NCI-H2081 treated with DMSO at 0.1 percent for 48 hours (cell line): ENCODE measurements at regions not wholly inside any gene's neighbourhood (a gene's known extent, or its start where the extent isn't known, plus 50 kb on each side); places are given as distances from the start of the nearest gene placed in this dataset.
A peak's percentile ranks its signal among the peaks of the same experiment; 100 is the strongest.

ENCODE experiments used
- DNase-seq: peaks from one replicate; lab custom pipeline; 2025; lab: John Stamatoyannopoulos, UW

- no peak for DNase-seq
These were observed 194.8 kb upstream of the PRSS16 start for GRCh38 chr6:27052731-27053082.

GRCh38 chr6:27053738-27054137 lies 193.8 kb upstream of the PRSS16 start:
- DNase-seq: no peak

- no peak for DNase-seq
These were observed 190.9 kb upstream of the PRSS16 start for GRCh38 chr6:27056615-27057014.

- DNase-seq: peak; percentile 77
These were observed 187.7 kb upstream of the PRSS16 start for GRCh38 chr6:27059621-27060425.

GRCh38 chr6:27061235-27061993 lies 186.1 kb upstream of the PRSS16 start:
- no peak for DNase-seq

GRCh38 chr6:27062755-27063154 lies 184.7 kb upstream of the PRSS16 start:
- no peak for DNase-seq

GRCh38 chr6:27065183-27065582 lies 182.3 kb upstream of the PRSS16 start:
- no peak for DNase-seq

GRCh38 chr6:27066381-27066780 lies 181.1 kb upstream of the PRSS16 start:
- DNase-seq: no peak

GRCh38 chr6:27066802-27067201 lies 180.7 kb upstream of the PRSS16 start:
- no peak for DNase-seq

- DNase-seq: no peak
These were observed 174.1 kb upstream of the PRSS16 start for GRCh38 chr6:27073441-27073840.

- DNase-seq: peak; percentile 25
These were observed 171.4 kb upstream of the PRSS16 start for GRCh38 chr6:27076116-27076515.

- peak; percentile 62 for DNase-seq
These were observed 168.7 kb upstream of the PRSS16 start for GRCh38 chr6:27078734-27079357.

GRCh38 chr6:27081188-27081587 lies 166.3 kb upstream of the PRSS16 start:
- no peak for DNase-seq

GRCh38 chr6:27081931-27082330 lies 165.6 kb upstream of the PRSS16 start:
- DNase-seq: peak; percentile 47

GRCh38 chr6:27088068-27088467 lies 159.4 kb upstream of the PRSS16 start:
- no peak for DNase-seq

- DNase-seq: no peak
These were observed 155.7 kb upstream of the PRSS16 start for GRCh38 chr6:27091661-27092315.

- no peak for DNase-seq
These were observed 155.2 kb upstream of the PRSS16 start for GRCh38 chr6:27092316-27092692.

- no peak for DNase-seq
These were observed 151.6 kb upstream of the PRSS16 start for GRCh38 chr6:27095914-27096313.

GRCh38 chr6:27096834-27097511 lies 150.5 kb upstream of the PRSS16 start:
- DNase-seq: no peak

GRCh38 chr6:27098956-27099355 lies 148.5 kb upstream of the PRSS16 start:
- no peak for DNase-seq

- no peak for DNase-seq
These were observed 146.6 kb upstream of the PRSS16 start for GRCh38 chr6:27100921-27101320.

GRCh38 chr6:27101824-27102223 lies 145.7 kb upstream of the PRSS16 start:
- DNase-seq: no peak
